GM12874 (cell line): ENCODE measurements at regions not wholly inside any gene's neighbourhood (a gene's known extent, or its start where the extent isn't known, plus 50 kb on each side); places are given as distances from the start of the nearest gene placed in this dataset.

Source experiments
- CTCF ChIP-seq: IDR thresholded peaks from 2 replicates; pipeline ENCODE4 v1.5.1; 2011; ENCODE audit warnings: low read depth, mild to moderate bottlenecking, control low read depth, low read length, moderate library complexity; ENCODE audit not compliant: insufficient read depth

GRCh38 chr12:113674302-113674701 is 202.6 kb upstream of the LHX5 start:
- TF ChIP-seq CTCF = no peak

- no peak for TF ChIP-seq CTCF
Measured at GRCh38 chr12:113673458-113674238, 202.0 kb upstream of the LHX5 start.

- no peak for TF ChIP-seq CTCF
Measured at GRCh38 chr12:113670742-113671141, 199.1 kb upstream of the LHX5 start.

- TF ChIP-seq CTCF = no peak
Measured at GRCh38 chr12:113667676-113668356, 196.1 kb upstream of the LHX5 start.

- no peak for TF ChIP-seq CTCF
Measured at GRCh38 chr12:113667095-113667494, 195.4 kb upstream of the LHX5 start.

- TF ChIP-seq CTCF = no peak
Measured at GRCh38 chr12:113666223-113666622, 194.6 kb upstream of the LHX5 start.

GRCh38 chr12:113665457-113665856 is 193.8 kb upstream of the LHX5 start:
- TF ChIP-seq CTCF = no peak
